DOHH2 (cell line): ENCODE measurements at regions not wholly inside any gene's neighbourhood (a gene's known extent, or its start where the extent isn't known, plus 50 kb on each side); places are given as distances from the start of the nearest gene placed in this dataset.

Experiments
- H3F3A ChIP-seq: fragments of 200-600 bp; sonication (generic), shearing (Covaris generic); 2 replicates; pipeline ENCODE4 v1.6.0; 2016; ENCODE audit warnings: antibody characterized with exemption, mild to moderate bottlenecking; ENCODE audit not compliant: control insufficient read depth, insufficient read depth
- H3K27ac ChIP-seq: fragments of 200-600 bp; sonication (generic); 2 replicates; pipeline ENCODE4 v1.5.1; 2014; ENCODE audit warnings: low read depth, mild to moderate bottlenecking, low read length, moderate library complexity
- H3K27me3 ChIP-seq: fragments of 200-600 bp; sonication (generic); 2 replicates; pipeline ENCODE4 v1.6.1; 2014; ENCODE audit warnings: mild to moderate bottlenecking, low read length, mixed read lengths; ENCODE audit not compliant: control insufficient read depth
- H3K36me3 ChIP-seq: fragments of 200-600 bp; sonication (generic); 2 replicates; pipeline ENCODE4 v1.6.1; 2014; ENCODE audit warnings: mild to moderate bottlenecking, low read length, moderate library complexity, mixed read lengths; ENCODE audit not compliant: control insufficient read depth
- H3K4me1 ChIP-seq: fragments of 200-600 bp; sonication (generic); 2 replicates; pipeline ENCODE4 v1.6.1; 2014; ENCODE audit warnings: mild to moderate bottlenecking, low read length, mixed read lengths; ENCODE audit not compliant: control insufficient read depth
- H3K4me2 ChIP-seq: fragments of 200-600 bp; sonication (generic); 2 replicates; pipeline ENCODE4 v1.6.0; 2014; ENCODE audit warnings: mild to moderate bottlenecking, low read length, moderate library complexity
- H3K4me3 ChIP-seq: fragments of 200-600 bp; sonication (generic); 2 replicates; pipeline ENCODE4 v1.5.1; 2014; ENCODE audit warnings: mild to moderate bottlenecking, low read length, mixed read lengths
- H3K79me2 ChIP-seq: fragments of 200-600 bp; sonication (generic); 2 replicates; pipeline ENCODE4 v1.6.1; 2014; ENCODE audit warnings: mild to moderate bottlenecking, low read length, mixed read lengths; ENCODE audit not compliant: control insufficient read depth
- H3K9me2 ChIP-seq: fragments of 200-600 bp; sonication (generic); replicated peaks from 2 replicates; pipeline ENCODE4 v1.6.1; 2014; ENCODE audit warnings: mild to moderate bottlenecking, low read length, mixed read lengths; ENCODE audit not compliant: control insufficient read depth
- H3K9me3 ChIP-seq: fragments of 200-600 bp; sonication (generic); 2 replicates; pipeline ENCODE4 v1.6.1; 2014; ENCODE audit warnings: antibody characterized with exemption, low read length, mixed read lengths; ENCODE audit not compliant: control insufficient read depth, insufficient read depth
- H4K20me1 ChIP-seq: fragments of 200-600 bp; sonication (generic); 2 replicates; pipeline ENCODE4 v1.6.0; 2014; ENCODE audit warnings: low read depth, mild to moderate bottlenecking, antibody characterized with exemption, low read length, moderate library complexity; ENCODE audit not compliant: control insufficient read depth, insufficient read depth
- EZH2phosphoT487 ChIP-seq: fragments of 200-600 bp; sonication (generic); IDR thresholded peaks from 2 replicates; pipeline ENCODE4 v1.6.1; 2017; ENCODE audit warnings: borderline replicate concordance, mild to moderate bottlenecking, antibody characterized with exemption, low read length, moderate library complexity, mixed read lengths
- TF ChIP-seq, protein P1 (sequence below): fragments of 200-600 bp; sonication (generic); IDR thresholded peaks from one replicate; pipeline ENCODE4 v1.5.1; 2014; ENCODE audit warnings: antibody characterized with exemption, mild to moderate bottlenecking, low read depth, low read length; ENCODE audit not compliant: poor library complexity, severe bottlenecking

GRCh38 chr2:239471011-239471792, 70.4 kb upstream of the HDAC4 start:
- Histone ChIP-seq H3K27ac (no peak overlapping the region), H4K20me1 (no peaks in the 10 kb centered on the region), H3F3A (no peaks in the 10 kb centered on the region), H3K4me3 (no peak overlapping the region), H3K27me3 (no peaks in the 10 kb centered on the region), H3K9me2 (no peaks in the 10 kb centered on the region), H3K4me2 (no peak overlapping the region), H3K9me3 (no peaks in the 10 kb centered on the region), H3K79me2 (no peaks in the 10 kb centered on the region), H3K4me1 (no peaks in the 10 kb centered on the region), H3K36me3 (no peaks in the 10 kb centered on the region)
- TF ChIP-seq, protein P1, sequence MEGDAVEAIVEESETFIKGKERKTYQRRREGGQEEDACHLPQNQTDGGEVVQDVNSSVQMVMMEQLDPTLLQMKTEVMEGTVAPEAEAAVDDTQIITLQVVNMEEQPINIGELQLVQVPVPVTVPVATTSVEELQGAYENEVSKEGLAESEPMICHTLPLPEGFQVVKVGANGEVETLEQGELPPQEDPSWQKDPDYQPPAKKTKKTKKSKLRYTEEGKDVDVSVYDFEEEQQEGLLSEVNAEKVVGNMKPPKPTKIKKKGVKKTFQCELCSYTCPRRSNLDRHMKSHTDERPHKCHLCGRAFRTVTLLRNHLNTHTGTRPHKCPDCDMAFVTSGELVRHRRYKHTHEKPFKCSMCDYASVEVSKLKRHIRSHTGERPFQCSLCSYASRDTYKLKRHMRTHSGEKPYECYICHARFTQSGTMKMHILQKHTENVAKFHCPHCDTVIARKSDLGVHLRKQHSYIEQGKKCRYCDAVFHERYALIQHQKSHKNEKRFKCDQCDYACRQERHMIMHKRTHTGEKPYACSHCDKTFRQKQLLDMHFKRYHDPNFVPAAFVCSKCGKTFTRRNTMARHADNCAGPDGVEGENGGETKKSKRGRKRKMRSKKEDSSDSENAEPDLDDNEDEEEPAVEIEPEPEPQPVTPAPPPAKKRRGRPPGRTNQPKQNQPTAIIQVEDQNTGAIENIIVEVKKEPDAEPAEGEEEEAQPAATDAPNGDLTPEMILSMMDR: no peak
- TF ChIP-seq EZH2phosphoT487: no peak

DNA sequence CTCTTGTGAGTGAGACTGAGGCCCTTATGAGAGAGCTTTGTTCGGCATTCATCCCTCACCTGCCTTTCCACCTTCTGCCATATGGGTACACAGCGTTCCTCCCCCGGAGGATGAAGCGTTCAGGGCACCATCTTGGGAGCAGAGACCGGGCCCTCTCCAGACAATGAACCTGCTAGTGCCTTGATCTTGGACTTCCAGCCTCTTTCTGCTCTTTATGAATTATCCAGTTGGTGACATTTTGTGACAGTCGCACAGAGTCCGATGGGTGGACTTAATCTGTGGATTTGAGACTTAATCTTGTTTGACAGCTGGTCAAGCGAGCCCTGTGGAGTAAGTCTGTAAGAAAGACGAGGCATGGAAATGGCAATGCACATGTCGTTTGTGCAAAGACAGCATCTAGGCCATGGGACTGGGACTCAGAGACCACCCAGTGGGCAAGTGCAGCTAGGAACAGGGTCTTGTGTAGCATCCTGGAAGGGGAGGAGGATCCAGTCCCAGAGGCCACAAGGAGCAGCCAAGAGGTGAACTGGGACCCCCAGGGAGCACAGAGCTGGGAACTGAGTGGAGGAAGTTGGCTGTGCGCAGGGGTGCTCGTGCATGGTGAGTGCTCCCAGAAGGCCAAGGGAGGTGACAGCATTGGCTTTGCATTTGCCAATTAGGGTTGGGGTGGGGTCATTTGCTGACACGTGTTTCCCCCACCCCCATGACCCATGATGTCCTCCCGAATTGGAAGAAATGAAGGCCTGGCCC, 69.5 kb upstream of the HDAC4 start:
- Histone ChIP-seq H3K79me2 (no peaks in the 10 kb centered on the region), H3K9me3 (no peaks in the 10 kb centered on the region), H4K20me1 (no peaks in the 10 kb centered on the region), H3K4me3 (no peak overlapping the region), H3K4me1 (no peaks in the 10 kb centered on the region), H3F3A (no peaks in the 10 kb centered on the region), H3K4me2 (no peak overlapping the region), H3K36me3 (no peaks in the 10 kb centered on the region), H3K27me3 (no peaks in the 10 kb centered on the region), H3K9me2 (no peaks in the 10 kb centered on the region), H3K27ac (no peak overlapping the region)
- TF ChIP-seq EZH2phosphoT487: no peak
- TF ChIP-seq, protein P1: no peak

DNA sequence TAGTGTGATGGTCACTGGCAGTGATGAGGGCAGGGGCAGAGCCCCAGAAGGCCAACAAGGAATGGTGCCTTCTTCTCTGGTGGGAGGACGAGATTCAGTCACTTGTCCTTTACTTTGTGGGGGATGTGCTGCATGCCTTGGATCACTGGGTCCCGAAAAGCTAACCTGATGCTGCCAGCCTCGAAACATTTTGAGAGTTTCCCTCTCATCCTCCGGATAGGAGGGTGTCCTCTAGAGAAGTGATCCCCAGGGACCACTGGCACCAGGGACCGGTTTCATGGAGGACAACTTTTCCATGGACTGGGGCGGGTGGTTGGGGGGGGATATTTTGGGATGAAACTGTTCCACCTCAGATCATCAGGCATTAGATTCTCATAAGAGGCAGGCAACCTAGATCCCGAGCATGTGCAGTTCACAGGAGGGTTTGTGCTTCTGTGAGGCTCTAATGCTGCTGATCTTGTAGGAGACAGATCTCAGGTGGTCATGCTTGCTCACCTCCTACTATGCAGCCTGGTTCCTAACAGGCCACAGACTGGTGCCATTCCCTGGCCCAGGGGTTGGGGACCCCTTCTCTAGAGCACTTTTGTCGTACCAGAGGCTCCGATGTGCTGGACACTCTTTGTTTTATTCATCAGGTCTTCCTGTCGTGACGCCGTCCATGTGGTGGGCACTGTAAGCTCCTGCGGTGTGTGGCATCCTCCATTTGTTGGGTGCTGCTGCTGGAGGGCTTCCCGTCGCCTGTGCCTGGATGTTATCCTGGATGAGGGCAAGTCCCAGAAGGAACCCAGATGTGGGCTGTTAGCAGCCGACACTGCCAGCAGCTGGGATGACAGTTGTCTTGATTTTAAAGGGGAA, 68.5 kb upstream of the HDAC4 start:
- TF ChIP-seq, protein P1: no peak
- H3K36me3 ChIP-seq: no peaks in the 10 kb centered on the region
- no peak overlapping the region for H3K4me2 ChIP-seq
- no peaks in the 10 kb centered on the region for H4K20me1 ChIP-seq
- no peaks in the 10 kb centered on the region for H3K9me2 ChIP-seq
- no peaks in the 10 kb centered on the region for H3K79me2 ChIP-seq
- H3K4me3 ChIP-seq: no peak overlapping the region
- no peaks in the 10 kb centered on the region for H3K27me3 ChIP-seq
- H3K4me1 ChIP-seq: no peaks in the 10 kb centered on the region
- no peak overlapping the region for H3K27ac ChIP-seq
- no peaks in the 10 kb centered on the region for H3K9me3 ChIP-seq
- H3F3A ChIP-seq: no peaks in the 10 kb centered on the region
